Activated CD8-positive, alpha-beta T cell treated with anti-CD3 and anti-CD28 coated beads for 36 hours (primary cell): ENCODE measurements at regions not wholly inside any gene's neighbourhood (a gene's known extent, or its start where the extent isn't known, plus 50 kb on each side); places are given as distances from the start of the nearest gene placed in this dataset.

Experiments used
- ATAC-seq: fragments of 200-7000 bp; cut with Tn5 transposase; one replicate; pipeline ENCODE4 v1.10.0; 2021; ENCODE audit warnings: mild to moderate bottlenecking, moderate library complexity
- CTCF ChIA-PET: fragments of 350-600 bp; sonication (Branson Sonifier 250); formaldehyde crosslinking; loops from one replicate; lab custom pipeline; 2021; ENCODE audit warnings: antibody characterized with exemption; lab: Charles Lee
- POLR2A ChIA-PET: fragments of 350-600 bp; sonication (Branson Sonifier 250); formaldehyde crosslinking; loops from one replicate; lab custom pipeline; 2021; ENCODE audit warnings: antibody characterized with exemption; lab: Charles Lee
- DNase-seq: peaks from one replicate; pipeline ENCODE4 v3.0.0-alpha.2; 2020
- H3K27ac Mint-ChIP-seq: one replicate; pipeline ENCODE4 v1.8.0; 2021; ENCODE audit warnings: mild to moderate bottlenecking, mixed read lengths
- H3K27me3 Mint-ChIP-seq: one replicate; pipeline ENCODE4 v1.8.0; 2021; ENCODE audit warnings: mixed read lengths
- H3K36me3 Mint-ChIP-seq: one replicate; pipeline ENCODE4 v1.8.0; 2021; ENCODE audit warnings: low read depth, mixed read lengths
- H3K4me1 Mint-ChIP-seq: one replicate; pipeline ENCODE4 v1.8.0; 2021; ENCODE audit warnings: low read depth, mixed read lengths
- H3K4me3 Mint-ChIP-seq: one replicate; pipeline ENCODE4 v1.8.0; 2021; ENCODE audit warnings: mild to moderate bottlenecking, moderate library complexity, mixed read lengths
- H3K9me3 Mint-ChIP-seq: one replicate; pipeline ENCODE4 v1.8.0; 2021; ENCODE audit warnings: mixed read lengths
- CTCF ChIP-seq: fragments of 200-600 bp; IDR thresholded peaks from one replicate; pipeline ENCODE4 v1.8.0; 2022; ENCODE audit warnings: antibody characterized with exemption, mild to moderate bottlenecking
- intact Hi-C: fragments of 100-400 bp; cut with micrococcal nuclease; formaldehyde crosslinking; loops from one replicate; pipeline ENCODE4 v1.10.0; 2022

GRCh38 chr18:53586923-53587322 lies 637.5 kb downstream of the MBD2 start:
- H3K27ac Mint-ChIP-seq: no peak overlapping the region
- H3K9me3 Mint-ChIP-seq: peaks cover 5% of the 10 kb centered on the region
- intact Hi-C loops: no loop called here
- H3K4me1 Mint-ChIP-seq: no peaks in the 10 kb centered on the region
- ChIA-PET CTCF (no interaction called here), POLR2A (no interaction called here)
- no peaks in the 10 kb centered on the region for H3K36me3 Mint-ChIP-seq
- H3K4me3 Mint-ChIP-seq: no peak overlapping the region
- ATAC-seq: no peak
- H3K27me3 Mint-ChIP-seq: no peaks in the 10 kb centered on the region
- no peak for DNase-seq
- TF ChIP-seq CTCF: no peak
